ENCODE measurements at regions not wholly inside any gene's neighbourhood (a gene's known extent, or its start where the extent isn't known, plus 50 kb on each side); places are given as distances from the start of the nearest gene placed in this dataset.

GRCh38 chr15:59933607-59934006 is 70.5 kb upstream of the FOXB1 start:
- no peaks in the 10 kb centered on the region for H3K36me3 ChIP-seq
- no peak overlapping the region for H3K27ac ChIP-seq
- intact Hi-C loops (cut with DNase I; ENCODE audit: low total_unique reads) = no loop called here
- no peaks in the 10 kb centered on the region for H3K9me3 ChIP-seq
- no peak for DNase-seq
- H3K4me3 ChIP-seq = no peak overlapping the region
- TF ChIP-seq POLR2A (IDR thresholded peaks at IDR 0.05) (no peak), CTCF (IDR thresholded peaks at IDR 0.05) (no peak)
- no peaks in the 10 kb centered on the region for H3K27me3 ChIP-seq
- H3K4me1 ChIP-seq = no peaks in the 10 kb centered on the region

- Histone ChIP-seq H3K27me3 (no peaks in the 10 kb centered on the region), H3K36me3 (no peaks in the 10 kb centered on the region), H3K4me1 (no peaks in the 10 kb centered on the region), H3K27ac (no peak overlapping the region), H3K4me3 (no peak overlapping the region), H3K9me3 (no peaks in the 10 kb centered on the region)
- intact Hi-C loops (cut with DNase I; ENCODE audit: low total_unique reads) = no loop called here
- TF ChIP-seq POLR2A (IDR thresholded peaks at IDR 0.05) (no peak), CTCF (IDR thresholded peaks at IDR 0.05) (no peak)
- DNase-seq = no peak
Observed at GRCh38 chr15:59931646-59932261, 72.4 kb upstream of the FOXB1 start.

GRCh38 chr15:59924812-59925522 is 79.1 kb upstream of the FOXB1 start:
- no peaks in the 10 kb centered on the region for H3K9me3 ChIP-seq
- DNase-seq = no peak
- no peak for TF ChIP-seq CTCF (IDR thresholded peaks at IDR 0.05)
- no peak for TF ChIP-seq POLR2A (IDR thresholded peaks at IDR 0.05)
- H3K36me3 ChIP-seq = no peaks in the 10 kb centered on the region
- no peak overlapping the region for H3K27ac ChIP-seq
- H3K4me3 ChIP-seq = no peak overlapping the region
- no peaks in the 10 kb centered on the region for H3K4me1 ChIP-seq
- H3K27me3 ChIP-seq = no peaks in the 10 kb centered on the region
- intact Hi-C loops (cut with DNase I; ENCODE audit: low total_unique reads) = no loop called here

- Histone ChIP-seq H3K36me3 (no peaks in the 10 kb centered on the region), H3K27me3 (no peaks in the 10 kb centered on the region), H3K4me3 (no peak overlapping the region), H3K4me1 (no peaks in the 10 kb centered on the region), H3K9me3 (no peaks in the 10 kb centered on the region), H3K27ac (no peak overlapping the region)
- intact Hi-C loops (cut with DNase I; ENCODE audit: low total_unique reads) = no loop called here
- TF ChIP-seq POLR2A (IDR thresholded peaks at IDR 0.05) = no peak
- TF ChIP-seq CTCF (IDR thresholded peaks at IDR 0.05) = no peak
- DNase-seq = no peak
Observed at GRCh38 chr15:59924096-59924495, 80.0 kb upstream of the FOXB1 start.

- no peak overlapping the region for H3K27ac ChIP-seq
- TF ChIP-seq CTCF (IDR thresholded peaks at IDR 0.05) (no peak), POLR2A (IDR thresholded peaks at IDR 0.05) (no peak)
- no peaks in the 10 kb centered on the region for H3K9me3 ChIP-seq
- H3K27me3 ChIP-seq = no peaks in the 10 kb centered on the region
- intact Hi-C loops (cut with DNase I; ENCODE audit: low total_unique reads) = no loop called here
- H3K4me1 ChIP-seq = no peaks in the 10 kb centered on the region
- DNase-seq = no peak
- no peaks in the 10 kb centered on the region for H3K36me3 ChIP-seq
- H3K4me3 ChIP-seq = no peak overlapping the region
Observed at GRCh38 chr15:59923508-59923907, 80.6 kb upstream of the FOXB1 start.

Data from uterus (tissue), 3 donors.